SK-N-DZ (cell line): ENCODE measurements at regions not wholly inside any gene's neighbourhood (a gene's known extent, or its start where the extent isn't known, plus 50 kb on each side); places are given as distances from the start of the nearest gene placed in this dataset.

Source experiments
- DNase-seq: peaks from one replicate; pipeline ENCODE4 v3.0.0-alpha.2; 2015; ENCODE audit warnings: low spot score

DNA sequence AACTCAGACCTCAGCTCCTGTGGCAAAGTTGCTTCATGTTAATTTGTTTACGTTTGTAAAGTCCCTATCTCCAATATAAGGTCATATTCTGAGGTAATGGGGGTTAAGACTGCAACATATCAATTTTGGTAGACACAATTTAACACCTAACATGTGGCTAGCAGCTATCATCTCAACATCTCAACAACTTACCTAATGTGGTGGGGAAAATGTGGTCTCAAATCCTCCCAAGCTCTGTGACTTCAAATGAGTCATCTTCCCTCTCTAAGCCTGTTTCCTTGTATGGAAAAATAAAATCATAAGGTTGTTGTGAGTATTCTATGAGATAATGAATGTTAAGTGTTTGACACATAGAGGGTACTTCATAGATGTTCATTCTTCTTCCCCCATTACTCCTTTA is 443.3 kb downstream of the CDK5RAP2 start:
- DNase-seq = no peak

GRCh38 chr9:120117081-120117480 is 462.9 kb downstream of the CDK5RAP2 start:
- no peak for DNase-seq

DNA sequence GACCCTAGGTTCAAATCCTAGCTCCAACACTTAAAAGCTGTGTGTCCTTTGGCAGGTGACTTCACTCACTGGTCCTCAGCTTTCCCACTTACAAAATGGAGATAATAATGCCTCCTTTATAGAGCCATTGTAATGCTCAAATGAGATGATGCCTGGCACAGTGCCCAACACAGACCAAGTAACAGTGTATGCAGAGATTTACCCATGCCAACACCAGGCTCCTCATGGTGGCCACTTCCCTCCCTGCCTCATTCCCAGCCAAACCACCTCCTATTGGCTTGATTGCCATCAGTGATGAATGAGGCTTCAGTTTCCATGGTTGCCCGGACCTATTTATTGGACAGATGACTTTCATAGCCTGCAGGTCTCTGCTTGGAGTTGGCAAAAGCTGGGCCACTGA is 469.4 kb downstream of the CDK5RAP2 start:
- DNase-seq = no peak

DNA sequence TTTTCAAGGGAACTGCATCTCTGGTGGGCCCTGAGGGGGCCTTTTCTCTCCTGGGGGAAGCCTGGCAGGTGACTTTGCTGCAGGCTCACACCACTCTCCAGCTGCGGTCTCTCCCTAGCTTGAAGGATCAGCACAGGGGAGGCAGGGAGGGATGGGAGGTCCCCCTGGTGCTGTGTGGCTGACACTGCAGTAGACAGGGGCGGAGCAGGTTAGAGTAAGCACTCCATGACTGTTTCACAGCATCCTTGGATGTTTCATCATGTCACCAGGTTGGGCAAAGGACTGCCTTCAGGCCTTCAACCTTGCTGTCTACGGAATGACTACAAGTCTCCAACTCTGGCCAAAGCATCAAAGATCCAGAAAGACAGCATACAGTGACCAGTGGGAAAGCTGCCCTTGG is 470.7 kb downstream of the CDK5RAP2 start:
- DNase-seq = peak; percentile 15

DNA sequence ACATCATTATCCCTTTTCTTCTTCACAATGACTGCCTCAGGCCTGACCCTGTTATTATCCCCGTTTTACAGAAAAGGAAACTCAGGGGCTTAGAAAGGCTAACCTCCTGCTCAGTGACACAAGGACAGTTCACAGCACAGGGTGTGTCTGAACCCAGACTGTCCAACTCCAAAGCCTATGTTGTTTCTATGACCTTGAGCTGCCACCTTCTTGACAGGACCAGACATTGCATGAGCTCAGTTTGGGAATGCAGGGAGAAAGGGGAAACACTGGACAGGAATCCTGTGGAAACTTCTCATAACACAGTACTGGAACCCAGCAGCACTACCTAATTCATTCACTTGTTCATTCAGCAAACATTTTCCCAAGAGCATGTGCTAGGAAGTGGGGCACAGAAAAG is 472.8 kb downstream of the CDK5RAP2 start:
- DNase-seq = no peak

DNA sequence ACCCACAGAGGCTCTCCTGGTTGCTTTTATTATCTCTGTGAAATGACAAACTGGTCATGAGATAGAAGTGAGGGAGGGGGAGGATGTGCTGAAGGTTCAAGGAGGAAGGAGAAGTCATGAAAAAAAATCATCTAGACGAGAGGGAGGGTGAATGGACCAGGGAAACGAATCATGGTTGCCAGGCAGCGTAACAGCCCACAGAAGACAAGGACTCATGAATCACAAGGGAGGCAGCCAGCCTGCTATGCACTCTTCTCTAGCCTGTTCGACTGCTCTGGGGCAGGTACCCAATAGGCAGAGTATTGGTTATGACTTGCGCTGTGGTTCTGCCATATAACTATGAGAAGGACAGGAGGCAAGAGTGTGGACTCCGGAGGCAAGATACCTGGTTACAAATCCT is 475.2 kb downstream of the CDK5RAP2 start:
- DNase-seq = no peak

- DNase-seq = no peak
Observed at GRCh38 chr9:120100595-120100994, 479.4 kb downstream of the CDK5RAP2 start.

- DNase-seq = peak; percentile 12
Observed at GRCh38 chr9:120099065-120099464, 480.9 kb downstream of the CDK5RAP2 start.

DNA sequence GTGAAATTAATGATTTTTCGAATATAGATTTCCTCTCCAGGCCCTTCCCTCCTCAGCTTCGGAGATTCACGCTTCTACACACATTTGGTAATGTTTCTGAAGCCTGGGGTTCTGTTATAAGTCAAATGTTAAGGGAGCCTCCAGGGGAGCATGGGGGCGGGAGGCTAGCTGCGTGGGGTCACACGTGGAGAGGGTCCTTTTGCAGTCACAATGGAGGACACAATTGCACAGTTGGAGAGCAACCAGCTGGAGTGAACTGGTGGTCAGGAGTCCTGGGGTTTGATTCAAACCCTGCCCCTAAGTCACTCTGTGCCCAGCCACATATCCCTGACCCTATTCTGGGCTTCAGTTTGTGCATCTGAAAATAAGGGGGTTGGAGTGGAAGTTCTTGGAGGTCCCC is 481.4 kb downstream of the CDK5RAP2 start:
- no peak for DNase-seq

GRCh38 chr9:120091206-120091605 is 488.8 kb downstream of the CDK5RAP2 start:
- DNase-seq = no peak

DNA sequence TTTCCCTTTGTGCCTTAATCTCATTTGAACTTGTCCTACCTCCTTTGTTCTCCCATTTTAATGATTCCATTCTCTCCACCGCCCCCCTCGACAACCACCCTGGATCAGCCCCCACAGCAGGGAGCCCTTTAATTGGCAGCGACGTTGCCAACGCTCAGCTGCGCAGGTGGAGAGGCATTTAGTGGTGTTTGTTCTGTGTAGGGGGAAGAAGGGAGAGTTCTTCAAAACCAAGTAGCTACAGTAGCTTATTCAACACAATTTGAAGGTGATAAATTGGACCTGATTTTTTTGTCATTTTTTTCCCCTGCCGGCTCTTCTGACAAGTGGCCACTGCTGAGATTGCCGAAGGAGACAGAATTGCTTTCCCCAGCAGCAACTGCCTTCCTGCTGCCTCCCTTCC is 499.1 kb downstream of the CDK5RAP2 start:
- DNase-seq = no peak

- no peak for DNase-seq
Observed at GRCh38 chr9:120078112-120078511, 501.9 kb downstream of the CDK5RAP2 start.

DNA sequence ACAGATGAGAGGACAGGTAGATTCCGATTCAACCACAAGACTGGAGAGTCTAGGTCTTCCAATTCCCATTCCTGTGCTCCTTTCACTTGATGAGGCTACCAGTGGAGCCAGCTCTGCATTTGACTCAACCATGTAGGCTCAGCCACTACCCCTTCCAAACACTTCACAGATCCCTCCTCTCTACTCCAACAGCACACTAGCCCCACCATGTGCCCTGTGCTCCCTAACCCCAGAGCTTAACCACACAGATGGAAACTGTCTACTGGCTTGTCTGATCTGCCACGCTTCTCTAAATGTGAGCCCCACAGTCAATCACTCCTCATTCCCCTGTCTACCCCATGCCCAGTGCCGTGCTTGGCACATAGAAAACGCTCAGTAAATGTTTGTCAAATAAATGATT is 508.2 kb downstream of the CDK5RAP2 start:
- DNase-seq = no peak

DNA sequence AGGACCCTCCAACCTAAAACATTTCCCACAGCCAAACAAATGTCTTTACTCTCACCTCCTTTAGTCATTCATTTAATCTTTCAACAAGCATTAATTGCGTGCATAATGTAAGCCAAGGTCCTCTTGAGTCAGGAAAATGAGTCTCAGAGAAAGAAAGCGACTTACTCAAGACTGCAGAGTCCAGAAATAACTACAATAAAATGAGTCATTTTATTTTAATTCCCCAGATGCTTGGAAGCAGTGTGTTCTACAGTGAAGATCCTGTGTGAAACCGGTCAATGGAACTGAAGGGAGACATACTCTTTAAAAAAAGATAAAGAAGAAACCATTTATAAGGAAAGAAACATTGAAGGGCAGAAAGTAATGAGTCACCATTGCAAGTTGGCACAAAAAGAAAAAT is 513.7 kb downstream of the CDK5RAP2 start:
- no peak for DNase-seq

DNA sequence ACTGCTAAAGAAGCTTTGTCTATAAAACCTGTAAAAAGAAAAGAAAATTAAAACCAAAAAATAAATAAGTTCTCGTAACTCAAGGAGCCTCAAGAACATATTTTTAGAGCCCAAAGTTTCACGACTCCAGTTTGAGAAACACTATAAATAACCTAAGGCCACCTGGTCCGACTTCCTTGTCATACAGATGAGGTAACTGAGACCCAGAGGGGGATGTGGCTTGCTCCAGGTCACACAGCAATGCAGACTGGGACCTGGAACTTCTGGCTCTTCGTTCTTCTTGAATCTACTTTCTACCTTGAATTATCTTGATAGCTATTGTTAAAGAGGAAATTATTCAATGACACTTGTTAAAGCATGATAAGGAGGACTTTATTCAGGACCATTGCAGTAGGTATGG is 514.8 kb downstream of the CDK5RAP2 start:
- no peak for DNase-seq

- no peak for DNase-seq
Observed at GRCh38 chr9:120045011-120045410, 535.0 kb downstream of the CDK5RAP2 start.

- DNase-seq = no peak
Observed at GRCh38 chr9:120043448-120043847, 536.5 kb downstream of the CDK5RAP2 start.

GRCh38 chr9:120040896-120041295 is 539.1 kb downstream of the CDK5RAP2 start:
- no peak for DNase-seq

DNA sequence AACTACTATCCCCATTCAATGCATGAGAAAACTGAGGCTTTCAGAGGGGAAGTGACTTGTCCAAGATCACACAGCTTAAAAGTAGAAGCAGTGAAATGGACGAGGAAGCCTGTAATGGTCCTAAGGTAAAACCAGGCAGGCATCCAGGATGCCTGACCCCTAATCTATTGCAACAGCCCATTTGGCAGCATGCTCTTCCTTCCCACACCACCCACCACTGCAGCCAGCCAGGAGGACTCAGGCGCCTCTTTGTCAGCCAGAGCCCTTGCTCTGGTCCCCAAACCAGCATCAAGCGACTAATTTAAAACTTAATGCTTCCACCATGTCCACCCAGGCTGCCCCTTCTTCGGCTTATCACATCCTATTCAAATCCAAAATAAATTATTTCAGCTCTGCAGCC is 541.6 kb downstream of the CDK5RAP2 start:
- DNase-seq = no peak

- DNase-seq = no peak
Observed at GRCh38 chr9:120032639-120033038, 547.3 kb downstream of the CDK5RAP2 start.

GRCh38 chr9:120030847-120031246 is 549.1 kb downstream of the CDK5RAP2 start:
- no peak for DNase-seq

- DNase-seq = no peak
Observed at GRCh38 chr9:120018550-120018949, 561.4 kb downstream of the CDK5RAP2 start.

DNA sequence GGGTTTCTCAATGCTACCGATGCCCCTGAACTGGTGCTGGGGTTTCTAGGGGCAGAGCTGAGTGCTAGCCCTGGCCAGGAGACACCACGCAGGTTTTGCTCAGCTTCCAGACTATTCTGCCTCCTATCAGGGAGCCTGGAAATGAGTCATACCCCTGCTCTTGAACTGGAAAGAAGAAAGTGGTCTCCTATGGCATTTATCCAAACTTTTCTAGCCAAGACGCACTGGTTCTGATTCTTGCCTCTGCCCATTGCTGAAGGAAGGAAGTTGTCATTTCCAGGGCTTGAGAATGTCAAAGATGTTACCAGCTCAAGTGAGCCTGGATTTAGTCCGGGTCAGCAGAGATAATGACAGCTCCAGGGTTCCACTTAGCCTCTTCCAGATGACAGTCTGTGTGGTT is 561.9 kb downstream of the CDK5RAP2 start:
- no peak for DNase-seq

GRCh38 chr9:120016231-120016630 is 563.7 kb downstream of the CDK5RAP2 start:
- DNase-seq = no peak

- DNase-seq = no peak
Observed at GRCh38 chr9:120014796-120015195, 565.2 kb downstream of the CDK5RAP2 start.
